ENCODE measurements at regions not wholly inside any gene's neighbourhood (a gene's known extent, or its start where the extent isn't known, plus 50 kb on each side); places are given as distances from the start of the nearest gene placed in this dataset.
A peak's percentile ranks its signal among the peaks of the same experiment; 100 is the strongest.

GRCh38 chr5:96112703-96113102 is 151.1 kb upstream of the ELL2 start (continued):
- peak; percentile 57 for TF ChIP-seq PRDM10 (tag by site-specific recombination; IDR thresholded peaks at IDR 0.05)
- no peak for TF ChIP-seq GFI1B (tag by site-specific recombination; IDR thresholded peaks at IDR 0.05)

GRCh38 chr5:96112123-96112670 is 150.5 kb upstream of the ELL2 start:
- ChIA-PET POLR2A (no interaction called here), CTCF (interaction anchor here (0.7 kb wide), 1 partner anchor 215 kb away, joined by 5 read pairs; no protein-coding TSS in a partner anchor)
- H3K36me3 ChIP-seq (ENCODE audit: control insufficient read depth in 2 of 2, insufficient read depth in 1 of 2, low read length in 2 of 2) = no peaks in the 10 kb centered on the region
- H3K4me1 ChIP-seq (ENCODE audit: control insufficient read depth, insufficient read depth, low read length) = peaks cover 16% of the 10 kb centered on the region
- no peak overlapping the region for H3K4me3 ChIP-seq (ENCODE audit: low read depth, low read length)
- no peaks in the 10 kb centered on the region for H3K9me3 ChIP-seq (ENCODE audit: control insufficient read depth, insufficient read depth, low read depth, low read length)
- no peak for TF ChIP-seq RBAK (tag by site-specific recombination; IDR thresholded peaks at IDR 0.05)
- no peak for TF ChIP-seq ZNF629 (tag by site-specific recombination; IDR thresholded peaks at IDR 0.05)
- TF ChIP-seq ZNF223 (tag by site-specific recombination; IDR thresholded peaks at IDR 0.05) = no peak
- no peak for TF ChIP-seq SALL2 (tag by site-specific recombination; IDR thresholded peaks at IDR 0.05; ENCODE audit: borderline replicate concordance)
- peak; percentile 58; the same call in 1 of the 2 replicates for TF ChIP-seq ZSCAN30 (tag by site-specific recombination; IDR thresholded peaks at IDR 0.05)
- 0 out of 2 replicates have a peak, but pooled peaks have one; percentile 15 for TF ChIP-seq GFI1B (tag by site-specific recombination; IDR thresholded peaks at IDR 0.05)
- no peak for TF ChIP-seq MZF1 (tag by site-specific recombination; IDR thresholded peaks at IDR 0.05; ENCODE audit: borderline replicate concordance)
- no peak for TF ChIP-seq HIC1 (tag by site-specific recombination; IDR thresholded peaks at IDR 0.05)
- no peak for TF ChIP-seq ZBTB49 (tag by site-specific recombination; IDR thresholded peaks at IDR 0.05; ENCODE audit: low read depth)
- TF ChIP-seq KLF10 (tag by site-specific recombination; IDR thresholded peaks at IDR 0.05) = peak; percentile 69
- no peak for TF ChIP-seq GLIS2 (tag by site-specific recombination; IDR thresholded peaks at IDR 0.05)
- 0 out of 2 replicates have a peak, but pooled peaks have one; percentile 20 for TF ChIP-seq FEZF1 (tag by site-specific recombination; IDR thresholded peaks at IDR 0.05)
- no peak for TF ChIP-seq TSHZ1 (tag by site-specific recombination; IDR thresholded peaks at IDR 0.05; ENCODE audit: borderline replicate concordance)
- no peak overlapping the region for H3K27ac ChIP-seq (ENCODE audit: extremely low read depth, low read depth, low read length)
